GM12891 (cell line): ENCODE measurements at regions not wholly inside any gene's neighbourhood (a gene's known extent, or its start where the extent isn't known, plus 50 kb on each side); places are given as distances from the start of the nearest gene placed in this dataset.

ENCODE experiments used
- POLR2A ChIP-seq: IDR thresholded peaks from 2 replicates; pipeline ENCODE4 v1.6.1; 2011; ENCODE audit warnings: low read depth, low read length, control low read depth
- POLR2AphosphoS5 ChIP-seq: IDR thresholded peaks from 2 replicates; pipeline ENCODE4 v1.6.1; 2011; ENCODE audit warnings: low read depth, low read length, control low read depth
- POU2F2 ChIP-seq: IDR thresholded peaks from 2 replicates; pipeline ENCODE4 v1.6.1; 2011; ENCODE audit warnings: low read depth, mild to moderate bottlenecking, control low read depth, low read length, moderate library complexity

DNA sequence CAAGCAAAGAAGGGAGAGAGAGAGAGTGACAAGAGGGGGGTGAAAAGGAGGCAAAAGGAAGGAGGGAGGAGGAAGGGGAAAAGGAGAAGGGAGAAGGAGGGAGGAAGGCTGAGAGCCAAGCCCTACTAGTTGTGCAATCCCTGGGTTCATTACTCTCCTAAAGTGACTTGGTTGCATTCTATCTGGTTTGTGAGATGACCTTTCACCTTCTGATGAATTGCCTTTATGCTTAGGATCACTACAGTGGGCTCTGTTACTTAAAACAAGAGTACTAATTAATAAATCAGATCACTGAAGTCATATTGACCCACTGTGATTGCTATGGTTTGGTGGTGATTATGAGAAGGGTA is 144.9 kb downstream of the KIF20B start:
- TF ChIP-seq POLR2AphosphoS5 (no peak), POLR2A (no peak), POU2F2 (no peak)
